HCT116 (cell line): ENCODE measurements at regions not wholly inside any gene's neighbourhood (a gene's known extent, or its start where the extent isn't known, plus 50 kb on each side); places are given as distances from the start of the nearest gene placed in this dataset.

Source experiments
- ATAC-seq: fragments of 200-7000 bp; cut with Tn5 transposase; 2 replicates; pipeline ENCODE4 v1.9.1; 2020; ENCODE audit warnings: mild to moderate bottlenecking, moderate library complexity
- BruUV-seq: library from RNA; stranded (reverse); fragments of 400-500 nt; replicated peaks from 2 replicates; lab custom pipeline; 2021; lab: Mats Ljungman, UMichigan
- CTCF ChIA-PET: fragments of 300-600 bp; sonication (Branson Sonifier 250); formaldehyde crosslinking; loops from one replicate; lab custom pipeline; 2021; ENCODE audit warnings: antibody characterized with exemption; lab: Charles Lee
- POLR2A ChIA-PET: fragments of 300-600, 350-600 bp; sonication (Branson Sonifier 250); formaldehyde crosslinking; loops from one replicate; lab custom pipeline; 2021; ENCODE audit warnings: antibody characterized with exemption; lab: Charles Lee
- RAD21 ChIA-PET, 2 experiments: fragments of 300-600 bp; sonication (Branson Sonifier 250); formaldehyde crosslinking; loops; one replicate each; lab custom pipeline; 2023; ENCODE audit warnings: low total read pairs in 2 of 2; ENCODE audit not compliant: uncharacterized antibody in 2 of 2, unreplicated experiment in 2 of 2, low non-redundant PET in 1 of 2; lab: Charles Lee
- DNase-seq: peaks from one replicate; pipeline ENCODE4 v3.0.0-alpha.2; 2010; ENCODE audit warnings: low read depth, low spot score
- H2AFZ ChIP-seq: fragments of 200-600 bp; shearing (Covaris generic), sonication (generic); 2 replicates; pipeline ENCODE4 v1.6.1; 2017; ENCODE audit warnings: low read depth, mixed run types, mixed read lengths, antibody characterized with exemption, low read length; ENCODE audit not compliant: poor library complexity, severe bottlenecking
- H3K27ac ChIP-seq: 2 replicates; pipeline ENCODE4 v1.5.1; 2012; ENCODE audit warnings: low read depth, low read length
- H3K27me3 ChIP-seq: fragments of 200-600 bp; sonication (generic); 2 replicates; pipeline ENCODE4 v1.6.1; 2016; ENCODE audit warnings: mixed run types, low read length, mixed read lengths; ENCODE audit not compliant: insufficient read depth
- H3K36me3 ChIP-seq, 2 experiments: fragments of 200-500 bp in 1 of 2; fragments of 200-600 bp in 1 of 2; sonication (Bioruptor generic) in 1 of 2; sonication (generic) in 1 of 2; 2 replicates each; pipeline versions ENCODE4 v1.5.1 to v1.6.1; 2014 to 2016; ENCODE audit warnings: low read length in 2 of 2, inconsistent platforms in 1 of 2, mixed read lengths in 1 of 2, mixed run types in 1 of 2; ENCODE audit not compliant: insufficient read depth in 2 of 2, control insufficient read depth in 1 of 2
- H3K4me1 ChIP-seq, 2 experiments: fragments of 200-600 bp in 1 of 2; sonication (generic) in 1 of 2; 2 replicates each; pipeline versions ENCODE4 v1.5.1 to v1.6.1; 2012 to 2017; ENCODE audit warnings: low read length in 2 of 2, inconsistent platforms in 1 of 2, mild to moderate bottlenecking in 1 of 2, mixed read lengths in 1 of 2, mixed run types in 1 of 2, moderate library complexity in 1 of 2; ENCODE audit not compliant: insufficient read depth in 2 of 2, control insufficient read depth in 1 of 2
- H3K4me2 ChIP-seq: fragments of 200-600 bp; sonication (generic); 2 replicates; pipeline ENCODE4 v1.6.1; 2017; ENCODE audit warnings: mixed run types, low read length, mixed read lengths
- H3K4me3 ChIP-seq, 2 experiments: fragments of 200-600 bp in 1 of 2; sonication (generic) in 1 of 2; replicated peaks in 1 of 2; 2 replicates each; pipeline ENCODE4 v1.5.1; 2011 to 2016; ENCODE audit warnings: low read length in 2 of 2, control low read depth in 1 of 2, low read depth in 1 of 2, mild to moderate bottlenecking in 1 of 2, mixed read lengths in 1 of 2, mixed run types in 1 of 2
- H3K79me2 ChIP-seq: fragments of 200-600 bp; sonication (generic); 2 replicates; pipeline ENCODE4 v1.6.1; 2017; ENCODE audit warnings: mild to moderate bottlenecking, mixed run types, low read length, moderate library complexity, mixed read lengths; ENCODE audit not compliant: insufficient read depth
- H3K9ac ChIP-seq: fragments of 200-600 bp; sonication (generic); 2 replicates; pipeline ENCODE4 v1.6.1; 2016; ENCODE audit warnings: low read length, mixed read lengths
- H3K9me2 ChIP-seq: fragments of 200-600 bp; sonication (generic), shearing (Covaris generic); 2 replicates; pipeline ENCODE4 v1.6.1; 2017; ENCODE audit warnings: mixed run types, mild to moderate bottlenecking, moderate library complexity; ENCODE audit not compliant: insufficient read depth
- H3K9me3 ChIP-seq, 2 experiments: fragments of 200-500 bp in 1 of 2; fragments of 200-600 bp in 1 of 2; sonication (Bioruptor generic) in 1 of 2; sonication (generic) in 1 of 2; 2 replicates each; pipeline ENCODE4 v1.6.1; 2014 to 2017; ENCODE audit warnings: low read length in 2 of 2, mixed read lengths in 2 of 2, inconsistent platforms in 1 of 2, low read depth in 1 of 2, mild to moderate bottlenecking in 1 of 2, mixed run types in 1 of 2, moderate library complexity in 1 of 2; ENCODE audit not compliant: control insufficient read depth in 1 of 2, insufficient read depth in 1 of 2
- H4K20me1 ChIP-seq: fragments of 200-600 bp; sonication (generic), shearing (Covaris generic); 2 replicates; pipeline ENCODE4 v1.6.1; 2017; ENCODE audit warnings: mixed run types, mild to moderate bottlenecking, moderate library complexity; ENCODE audit not compliant: insufficient read depth
- ATF3 ChIP-seq: IDR thresholded peaks from 2 replicates; pipeline ENCODE4 v1.6.1; 2012
- CEBPB ChIP-seq: IDR thresholded peaks from 2 replicates; pipeline ENCODE4 v1.6.1; 2012; ENCODE audit warnings: low read depth
- CTCF ChIP-seq, 3 experiments: fragments of 200-600 bp in 1 of 3; sonication (generic) in 1 of 3; IDR thresholded peaks in 2 of 3; conservative IDR thresholded peaks in 1 of 3; 2 replicates each; pipeline ENCODE4 v1.5.1; 2012 to 2017; ENCODE audit warnings: low read depth in 2 of 3, low read length in 2 of 3, antibody characterized with exemption in 1 of 3, borderline replicate concordance in 1 of 3, control low read depth in 1 of 3, mild to moderate bottlenecking in 1 of 3, mixed read lengths in 1 of 3, mixed run types in 1 of 3, moderate library complexity in 1 of 3; ENCODE audit not compliant: insufficient read depth in 1 of 3
- EGR1 ChIP-seq: IDR thresholded peaks from 2 replicates; pipeline ENCODE4 v1.6.1; 2012; ENCODE audit warnings: low read depth
- EZH2phosphoT487 ChIP-seq: fragments of 200-600 bp; IDR thresholded peaks from 2 replicates; pipeline ENCODE4 v1.6.1; 2018; ENCODE audit warnings: antibody characterized with exemption, borderline replicate concordance
- POLR2A ChIP-seq: IDR thresholded peaks from 2 replicates; pipeline ENCODE4 v1.7.0; 2011; ENCODE audit warnings: borderline replicate concordance; ENCODE audit not compliant: insufficient read depth, insufficient read length; ENCODE audit errors: extremely low read depth
- POLR2AphosphoS5 ChIP-seq: IDR thresholded peaks from 2 replicates; pipeline ENCODE4 v1.6.1; 2011; ENCODE audit warnings: mild to moderate bottlenecking, low read depth, low read length, moderate library complexity
- RAD21 ChIP-seq: IDR thresholded peaks from 2 replicates; pipeline ENCODE4 v1.6.1; 2012; ENCODE audit warnings: low read depth, mild to moderate bottlenecking
- REST ChIP-seq: IDR thresholded peaks from 2 replicates; pipeline ENCODE4 v1.6.1; 2012; ENCODE audit warnings: low read depth
- SRF ChIP-seq: IDR thresholded peaks from 2 replicates; pipeline ENCODE4 v1.6.1; 2012; ENCODE audit warnings: low read depth
- TCF7L2 ChIP-seq: IDR thresholded peaks from 2 replicates; pipeline ENCODE4 v1.7.0; 2011; ENCODE audit warnings: borderline replicate concordance, inconsistent platforms; ENCODE audit not compliant: insufficient read depth, insufficient read length; ENCODE audit errors: extremely low read depth
- ZBTB33 ChIP-seq: IDR thresholded peaks from 2 replicates; pipeline ENCODE4 v1.6.1; 2011; ENCODE audit warnings: mild to moderate bottlenecking, low read length, moderate library complexity; ENCODE audit not compliant: insufficient replicate concordance; ENCODE audit errors: extremely low read depth
- ZNF274 ChIP-seq: fragments of 200-500 bp; sonication (Bioruptor generic); IDR thresholded peaks from 2 replicates; pipeline ENCODE4 v1.6.1; 2014; ENCODE audit warnings: mild to moderate bottlenecking, low read depth, low read length, inconsistent platforms
- intact Hi-C: fragments of 100-400 bp; cut with micrococcal nuclease; formaldehyde crosslinking; loops from 2 replicates; pipeline ENCODE4 v1.10.0; 2022

DNA sequence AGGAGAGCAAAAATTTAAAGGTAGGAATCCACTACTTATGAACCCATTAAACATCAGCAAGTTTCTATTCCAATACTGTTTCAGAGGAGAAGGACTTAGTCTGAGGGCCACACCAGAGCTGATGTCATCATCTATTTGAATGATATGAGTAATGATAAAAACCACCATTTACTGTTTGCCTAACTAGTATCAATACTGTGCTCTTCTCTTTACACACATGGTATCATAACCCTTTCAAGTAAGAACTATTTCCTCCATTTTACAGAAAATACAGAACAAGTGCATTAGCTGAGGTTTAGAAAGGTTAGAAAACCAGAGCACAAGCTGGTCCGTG lies 651.3 kb upstream of the KIRREL3 start:
- no peaks in the 10 kb centered on the region for H3K36me3 ChIP-seq
- H3K27ac ChIP-seq: no peak overlapping the region
- H3K9ac ChIP-seq: no peak overlapping the region
- no TSS peak for BruUV-seq
- POLR2A ChIA-PET: no interaction called here
- no peaks in the 10 kb centered on the region for H3K9me2 ChIP-seq
- intact Hi-C loops: no loop called here
- H2AFZ ChIP-seq: no peak overlapping the region
- H3K4me3 ChIP-seq: no peak overlapping the region
- CTCF ChIA-PET: no interaction called here
- no peaks in the 10 kb centered on the region for H4K20me1 ChIP-seq
- RAD21 ChIA-PET: no interaction called here
- peaks cover 4 to 28% of the 10 kb centered on the region in 2 experiments; a peak in 2 of 4 replicates for H3K9me3 ChIP-seq
- DNase-seq (no peak), ATAC-seq (no peak)
- H3K4me1 ChIP-seq: no peaks in the 10 kb centered on the region
- TF ChIP-seq POLR2AphosphoS5 (no peak), POLR2A (no peak), EZH2phosphoT487 (no peak), CTCF (IDR thresholded peaks at IDR 0.05 in 2 of 3, conservative IDR thresholded peaks at IDR 0.05 in 1 of 3; ENCODE audit: borderline replicate concordance in 1 of 3, insufficient read depth in 1 of 3, low read depth in 2 of 3, low read length in 2 of 3) (no peak), EGR1 (no peak), CEBPB (no peak), REST (no peak), ZNF274 (no peak), SRF (no peak), RAD21 (no peak), TCF7L2 (no peak), ZBTB33 (no peak), ATF3 (no peak)
- no peaks in the 10 kb centered on the region for H3K27me3 ChIP-seq
- no peaks in the 10 kb centered on the region for H3K79me2 ChIP-seq
- no peak overlapping the region for H3K4me2 ChIP-seq
